Loucy (cell line): ENCODE measurements at regions not wholly inside any gene's neighbourhood (a gene's known extent, or its start where the extent isn't known, plus 50 kb on each side); places are given as distances from the start of the nearest gene placed in this dataset.

Experiments
- H2AFZ ChIP-seq: fragments of 200-600 bp; sonication (generic); 2 replicates; pipeline ENCODE4 v1.6.0; 2016; ENCODE audit warnings: antibody characterized with exemption, mild to moderate bottlenecking, low read length, moderate library complexity
- H3F3A ChIP-seq: fragments of 200-600 bp; 2 replicates; pipeline ENCODE4 v1.6.0; 2016; ENCODE audit warnings: antibody characterized with exemption, low read depth, mild to moderate bottlenecking
- H3K27me3 ChIP-seq: fragments of 200-600 bp; sonication (generic); 2 replicates; pipeline ENCODE4 v1.6.1; 2014; ENCODE audit warnings: low read length, mild to moderate bottlenecking; ENCODE audit not compliant: insufficient read depth, poor library complexity, severe bottlenecking
- H3K36me3 ChIP-seq: fragments of 200-600 bp; sonication (generic); 2 replicates; pipeline ENCODE4 v1.6.1; 2016; ENCODE audit warnings: low read length; ENCODE audit not compliant: insufficient read depth
- H3K4me1 ChIP-seq: fragments of 200-600 bp; sonication (generic); 2 replicates; pipeline ENCODE4 v1.5.1; 2014; ENCODE audit warnings: low read length, mild to moderate bottlenecking; ENCODE audit not compliant: insufficient read depth, poor library complexity, severe bottlenecking
- H3K4me2 ChIP-seq: fragments of 200-600 bp; sonication (generic); 2 replicates; pipeline ENCODE4 v1.6.0; 2014; ENCODE audit warnings: antibody characterized with exemption, low read length, low read depth, mild to moderate bottlenecking; ENCODE audit not compliant: poor library complexity, severe bottlenecking
- H3K4me3 ChIP-seq: fragments of 200-600 bp; sonication (generic); 2 replicates; pipeline ENCODE4 v1.5.1; 2014; ENCODE audit warnings: low read length, mild to moderate bottlenecking, mixed read lengths; ENCODE audit not compliant: poor library complexity, severe bottlenecking
- H3K79me2 ChIP-seq: fragments of 200-600 bp; sonication (generic); 2 replicates; pipeline ENCODE4 v1.6.1; 2014; ENCODE audit warnings: low read length; ENCODE audit not compliant: insufficient read depth
- H3K9ac ChIP-seq: fragments of 200-600 bp; sonication (generic); 2 replicates; pipeline ENCODE4 v1.6.0; 2014; ENCODE audit warnings: mild to moderate bottlenecking, low read depth, low read length, moderate library complexity; ENCODE audit not compliant: poor library complexity, severe bottlenecking
- H3K9me2 ChIP-seq: fragments of 200-600 bp; sonication (generic); replicated peaks from 2 replicates; pipeline ENCODE4 v1.6.1; 2016; ENCODE audit warnings: low read depth, low read length, mixed read lengths
- H3K9me3 ChIP-seq: fragments of 200-600 bp; sonication (generic); 2 replicates; pipeline ENCODE4 v1.6.1; 2014; ENCODE audit warnings: mild to moderate bottlenecking, antibody characterized with exemption, low read length, low read depth; ENCODE audit not compliant: insufficient read depth
- H4K20me1 ChIP-seq: fragments of 200-600 bp; sonication (generic); 2 replicates; pipeline ENCODE4 v1.6.0; 2014; ENCODE audit warnings: antibody characterized with exemption, low read length, mild to moderate bottlenecking; ENCODE audit not compliant: insufficient read depth, poor library complexity, severe bottlenecking
- EZH2phosphoT487 ChIP-seq: fragments of 200-600 bp; IDR thresholded peaks from 2 replicates; pipeline ENCODE4 v1.6.1; 2018; ENCODE audit warnings: antibody characterized with exemption, mild to moderate bottlenecking, moderate library complexity, borderline replicate concordance
- TF ChIP-seq, protein P1 (sequence below): fragments of 200-600 bp; sonication (generic); conservative IDR thresholded peaks from 2 replicates; pipeline ENCODE4 v1.5.1; 2014; ENCODE audit warnings: mild to moderate bottlenecking, antibody characterized with exemption, low read length

DNA sequence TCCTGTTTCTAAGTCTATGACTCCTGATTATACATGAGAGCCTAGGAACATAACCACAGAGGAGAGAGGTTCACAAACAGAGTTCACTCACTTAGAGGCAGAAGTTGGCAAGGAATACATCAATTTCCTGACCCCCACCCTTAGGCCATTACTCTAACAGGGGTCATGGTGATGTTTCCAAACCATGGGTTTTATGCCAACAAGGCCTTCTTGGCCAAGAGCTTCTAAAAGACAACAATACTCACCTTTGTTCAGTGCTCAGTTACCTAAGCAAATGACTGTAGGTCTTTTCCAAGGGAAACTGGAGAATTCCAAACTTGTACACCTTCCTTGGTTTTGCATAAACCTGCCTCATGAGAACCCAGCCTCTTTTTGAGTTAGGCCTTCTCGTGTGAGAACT is 52.6 kb downstream of the ERICH4 start:
- no peaks in the 10 kb centered on the region for H3K27me3 ChIP-seq
- H3K9ac ChIP-seq = no peak overlapping the region
- no peaks in the 10 kb centered on the region for H4K20me1 ChIP-seq
- H3K4me3 ChIP-seq = no peak overlapping the region
- H2AFZ ChIP-seq = no peak overlapping the region
- H3K36me3 ChIP-seq = no peaks in the 10 kb centered on the region
- H3K79me2 ChIP-seq = no peaks in the 10 kb centered on the region
- TF ChIP-seq EZH2phosphoT487 = no peak
- TF ChIP-seq, protein P1, sequence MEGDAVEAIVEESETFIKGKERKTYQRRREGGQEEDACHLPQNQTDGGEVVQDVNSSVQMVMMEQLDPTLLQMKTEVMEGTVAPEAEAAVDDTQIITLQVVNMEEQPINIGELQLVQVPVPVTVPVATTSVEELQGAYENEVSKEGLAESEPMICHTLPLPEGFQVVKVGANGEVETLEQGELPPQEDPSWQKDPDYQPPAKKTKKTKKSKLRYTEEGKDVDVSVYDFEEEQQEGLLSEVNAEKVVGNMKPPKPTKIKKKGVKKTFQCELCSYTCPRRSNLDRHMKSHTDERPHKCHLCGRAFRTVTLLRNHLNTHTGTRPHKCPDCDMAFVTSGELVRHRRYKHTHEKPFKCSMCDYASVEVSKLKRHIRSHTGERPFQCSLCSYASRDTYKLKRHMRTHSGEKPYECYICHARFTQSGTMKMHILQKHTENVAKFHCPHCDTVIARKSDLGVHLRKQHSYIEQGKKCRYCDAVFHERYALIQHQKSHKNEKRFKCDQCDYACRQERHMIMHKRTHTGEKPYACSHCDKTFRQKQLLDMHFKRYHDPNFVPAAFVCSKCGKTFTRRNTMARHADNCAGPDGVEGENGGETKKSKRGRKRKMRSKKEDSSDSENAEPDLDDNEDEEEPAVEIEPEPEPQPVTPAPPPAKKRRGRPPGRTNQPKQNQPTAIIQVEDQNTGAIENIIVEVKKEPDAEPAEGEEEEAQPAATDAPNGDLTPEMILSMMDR = no peak
- no peaks in the 10 kb centered on the region for H3K4me1 ChIP-seq
- no peaks in the 10 kb centered on the region for H3K9me2 ChIP-seq
- H3K4me2 ChIP-seq = no peak overlapping the region
- H3F3A ChIP-seq = no peaks in the 10 kb centered on the region
- no peaks in the 10 kb centered on the region for H3K9me3 ChIP-seq

DNA sequence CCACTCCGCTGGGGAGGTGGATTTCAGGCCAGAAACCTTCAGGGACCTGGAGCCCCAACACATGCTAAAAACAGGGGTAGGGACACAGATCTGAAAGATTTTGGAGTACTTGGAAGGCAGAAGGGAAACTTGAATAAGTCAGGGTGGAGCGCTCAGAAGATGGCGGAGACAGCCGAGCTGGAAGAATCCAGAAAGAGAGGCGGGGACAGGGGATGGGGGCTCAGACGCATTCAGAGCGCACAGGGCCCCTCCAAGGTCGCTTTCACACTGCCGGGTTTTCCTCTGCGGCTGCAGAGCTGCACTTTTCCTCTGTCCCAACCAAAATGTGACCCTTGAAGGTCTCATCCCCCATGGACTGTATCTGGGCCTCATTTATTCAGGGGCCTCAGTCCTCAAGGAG is 56.9 kb downstream of the ERICH4 start:
- H2AFZ ChIP-seq = no peak overlapping the region
- no peaks in the 10 kb centered on the region for H3K9me3 ChIP-seq
- TF ChIP-seq EZH2phosphoT487 = no peak
- TF ChIP-seq, protein P1 = no peak
- no peak overlapping the region for H3K4me3 ChIP-seq
- H3K4me2 ChIP-seq = no peak overlapping the region
- H4K20me1 ChIP-seq = no peaks in the 10 kb centered on the region
- no peaks in the 10 kb centered on the region for H3K27me3 ChIP-seq
- H3K36me3 ChIP-seq = no peaks in the 10 kb centered on the region
- H3K9me2 ChIP-seq = no peaks in the 10 kb centered on the region
- H3F3A ChIP-seq = no peaks in the 10 kb centered on the region
- H3K79me2 ChIP-seq = no peaks in the 10 kb centered on the region
- no peak overlapping the region for H3K9ac ChIP-seq
- no peaks in the 10 kb centered on the region for H3K4me1 ChIP-seq

DNA sequence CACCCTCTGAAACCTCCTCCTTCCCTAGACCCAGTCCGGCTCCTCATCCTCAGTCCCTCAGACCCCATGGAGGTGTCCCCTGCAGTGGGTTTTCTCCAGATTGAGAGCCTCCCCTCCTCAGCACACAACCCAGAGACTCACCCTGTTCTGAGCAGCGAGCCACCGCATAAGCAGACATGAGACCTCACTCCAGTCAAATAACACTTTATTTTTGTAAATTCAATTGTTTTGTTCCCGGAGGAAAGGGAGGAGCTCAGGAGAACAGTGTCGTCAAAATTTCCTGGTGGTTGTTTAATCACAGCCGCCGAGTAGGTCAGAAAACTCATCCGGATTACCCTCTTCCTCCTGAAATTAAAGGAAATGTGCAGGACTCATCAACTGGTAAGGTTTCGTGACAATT is 57.5 kb downstream of the ERICH4 start:
- Histone ChIP-seq H3K9me3 (no peaks in the 10 kb centered on the region), H3K36me3 (no peaks in the 10 kb centered on the region), H3K4me2 (no peak overlapping the region), H3K4me3 (no peak overlapping the region), H3K4me1 (no peaks in the 10 kb centered on the region), H3K79me2 (no peaks in the 10 kb centered on the region), H3K27me3 (no peaks in the 10 kb centered on the region), H4K20me1 (no peaks in the 10 kb centered on the region), H3F3A (no peaks in the 10 kb centered on the region), H3K9ac (no peak overlapping the region), H3K9me2 (no peaks in the 10 kb centered on the region), H2AFZ (no peak overlapping the region)
- TF ChIP-seq, protein P1 = no peak
- TF ChIP-seq EZH2phosphoT487 = no peak
